ENCODE measurements at regions not wholly inside any gene's neighbourhood (a gene's known extent, or its start where the extent isn't known, plus 50 kb on each side); places are given as distances from the start of the nearest gene placed in this dataset.
A peak's percentile ranks its signal among the peaks of the same experiment; 100 is the strongest.

- intact Hi-C loops (cut with micrococcal nuclease): no loop called here
- DNase-seq: no peak
- CTCF ChIA-PET: no interaction called here
- ATAC-seq (ENCODE audit: low read depth): no peak
- peaks cover 24% of the 10 kb centered on the region for H3K4me1 Mint-ChIP-seq
- POLR2A ChIA-PET: no interaction called here
- peaks cover 2% of the 10 kb centered on the region for H3K27me3 Mint-ChIP-seq
- TF ChIP-seq CTCF (IDR thresholded peaks at IDR 0.05): no peak
- H3K27ac Mint-ChIP-seq: no peak overlapping the region
- H3K36me3 Mint-ChIP-seq (ENCODE audit: low read depth): no peaks in the 10 kb centered on the region
- no peaks in the 10 kb centered on the region for H3K9me3 Mint-ChIP-seq
- H3K4me3 Mint-ChIP-seq: no peak overlapping the region
Observed at GRCh38 chr2:111704246-111704645, 179.7 kb downstream of the ANAPC1 start.

DNA sequence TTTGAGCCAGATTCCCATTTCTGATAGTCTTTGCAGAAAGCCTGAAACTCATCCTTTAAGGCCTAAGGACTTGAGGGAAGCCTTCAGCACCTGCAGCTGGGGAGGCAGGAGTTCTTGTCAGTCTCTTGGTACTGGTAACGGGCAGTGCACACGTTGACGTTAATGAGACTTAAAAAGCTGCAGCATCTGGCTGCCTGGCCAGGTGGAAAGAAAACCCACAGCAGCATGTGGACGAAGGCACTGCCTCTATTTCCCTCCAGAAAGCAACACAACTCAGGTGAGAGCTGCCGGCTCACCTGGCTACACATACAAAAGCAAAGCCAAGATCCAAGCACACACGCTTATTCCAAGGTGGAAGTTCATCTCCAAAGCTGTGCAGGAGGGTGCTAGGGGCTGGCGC lies 178.8 kb downstream of the ANAPC1 start:
- CTCF ChIA-PET: no interaction called here
- POLR2A ChIA-PET: interaction anchor here (0.6 to 1.8 kb wide), 4 partner anchors 11 to 649 kb away, joined by 3 to 8 read pairs (median 4); no protein-coding TSS in a partner anchor
- H3K4me3 Mint-ChIP-seq: no peak overlapping the region
- DNase-seq (no peak), ATAC-seq (ENCODE audit: low read depth) (peak; percentile 43)
- intact Hi-C loops (cut with micrococcal nuclease): loop anchor here (1.0 to 5.0 kb wide), 2 partner anchors 483 to 548 kb away; no protein-coding TSS in a partner anchor
- no peaks in the 10 kb centered on the region for H3K9me3 Mint-ChIP-seq
- H3K4me1 Mint-ChIP-seq: peaks cover 24% of the 10 kb centered on the region
- TF ChIP-seq CTCF (IDR thresholded peaks at IDR 0.05): no peak
- H3K36me3 Mint-ChIP-seq (ENCODE audit: low read depth): no peaks in the 10 kb centered on the region
- peaks cover 2% of the 10 kb centered on the region for H3K27me3 Mint-ChIP-seq
- peak overlapping the region; percentile 81 for H3K27ac Mint-ChIP-seq

DNA sequence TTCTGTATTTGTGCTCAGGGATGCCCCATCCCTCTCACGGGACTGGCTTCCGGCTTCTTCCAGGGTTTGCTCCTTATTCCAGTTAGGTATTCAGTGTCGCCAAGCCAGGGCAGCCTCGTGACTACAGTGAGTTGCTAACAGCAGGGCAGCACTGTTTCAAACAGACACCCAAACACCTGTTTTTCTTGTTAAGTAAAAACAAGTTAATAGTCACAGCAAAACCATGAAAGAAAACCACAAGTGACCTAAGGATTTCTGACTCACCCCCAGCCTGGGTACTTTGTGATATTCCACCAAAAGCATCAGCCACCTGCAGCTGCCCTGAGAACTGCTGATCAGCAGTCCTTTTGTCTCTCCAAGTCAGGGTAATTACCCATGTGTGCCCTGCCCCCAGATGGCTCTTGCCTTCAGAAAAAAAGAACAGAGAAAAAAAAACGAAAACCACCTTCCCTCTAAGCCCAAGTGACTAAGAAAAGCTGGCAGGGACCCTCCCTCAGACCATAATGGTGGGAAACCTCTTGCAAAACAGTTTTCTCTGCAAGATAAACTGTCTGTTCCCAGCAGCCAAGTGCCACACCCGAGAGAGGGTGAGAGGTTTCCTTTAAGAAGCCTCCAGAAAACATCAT lies 178.2 kb downstream of the ANAPC1 start:
- Mint-ChIP-seq H3K27ac (peak overlapping the region; percentile 81), H3K4me3 (peak overlapping the region; percentile 20)
- intact Hi-C loops (cut with micrococcal nuclease): loop anchor here (1.0 to 5.0 kb wide), 2 partner anchors 484 to 549 kb away; no protein-coding TSS in a partner anchor

DNA sequence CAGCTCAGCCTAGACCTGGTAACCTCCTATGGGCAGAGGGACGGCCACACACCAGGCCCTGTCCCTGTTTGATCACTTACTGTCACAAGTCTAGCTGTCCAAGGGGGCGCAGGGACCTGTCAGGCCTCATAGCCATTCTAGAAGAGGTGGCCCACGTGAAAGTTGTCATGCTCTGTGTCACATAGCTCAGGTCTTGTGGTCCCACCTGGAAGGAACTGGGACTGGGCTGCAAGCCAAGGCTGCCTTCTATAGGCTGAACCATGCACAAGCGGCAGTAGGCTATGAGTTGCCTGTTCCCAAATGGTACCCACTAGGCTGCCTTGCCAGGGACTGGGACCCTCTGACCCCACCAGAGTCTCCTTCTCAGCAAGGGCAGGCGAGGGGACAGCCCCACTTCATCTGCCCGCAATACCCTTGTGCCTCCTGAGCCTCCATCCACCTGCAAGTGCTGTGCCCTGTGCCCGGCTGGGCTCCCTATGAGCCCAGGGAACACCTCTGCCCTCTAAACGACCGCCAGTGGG lies 177.5 kb downstream of the ANAPC1 start:
- ChIA-PET CTCF (no interaction called here), POLR2A (interaction anchor here (1.2 to 1.8 kb wide), 2 partner anchors 549 to 587 kb away, joined by 4 read pairs; no protein-coding TSS in a partner anchor)
- Mint-ChIP-seq H3K27me3 (peaks cover 2% of the 10 kb centered on the region), H3K4me3 (no peak overlapping the region), H3K36me3 (ENCODE audit: low read depth) (no peaks in the 10 kb centered on the region), H3K9me3 (no peaks in the 10 kb centered on the region), H3K27ac (no peak overlapping the region), H3K4me1 (peaks cover 24% of the 10 kb centered on the region)
- TF ChIP-seq CTCF (IDR thresholded peaks at IDR 0.05): no peak
- no peak for ATAC-seq (ENCODE audit: low read depth)
- DNase-seq: no peak
- intact Hi-C loops (cut with micrococcal nuclease): loop anchor here (5.0 kb wide), 1 partner anchor 484 kb away; no protein-coding TSS in a partner anchor

More for the DNA sequence above, 178.2 kb downstream of the ANAPC1 start:
- CTCF ChIA-PET: no interaction called here
- Mint-ChIP-seq H3K27me3 (peaks cover 2% of the 10 kb centered on the region), H3K4me1 (peaks cover 24% of the 10 kb centered on the region), H3K9me3 (no peaks in the 10 kb centered on the region), H3K36me3 (ENCODE audit: low read depth) (no peaks in the 10 kb centered on the region)
- no peak for TF ChIP-seq CTCF (IDR thresholded peaks at IDR 0.05)
- POLR2A ChIA-PET: interaction anchor here (0.6 to 1.8 kb wide), 4 partner anchors 11 to 649 kb away, joined by 3 to 8 read pairs (median 4); no protein-coding TSS in a partner anchor
- DNase-seq: no peak
- ATAC-seq (ENCODE audit: low read depth): peak; percentile 81

DNA sequence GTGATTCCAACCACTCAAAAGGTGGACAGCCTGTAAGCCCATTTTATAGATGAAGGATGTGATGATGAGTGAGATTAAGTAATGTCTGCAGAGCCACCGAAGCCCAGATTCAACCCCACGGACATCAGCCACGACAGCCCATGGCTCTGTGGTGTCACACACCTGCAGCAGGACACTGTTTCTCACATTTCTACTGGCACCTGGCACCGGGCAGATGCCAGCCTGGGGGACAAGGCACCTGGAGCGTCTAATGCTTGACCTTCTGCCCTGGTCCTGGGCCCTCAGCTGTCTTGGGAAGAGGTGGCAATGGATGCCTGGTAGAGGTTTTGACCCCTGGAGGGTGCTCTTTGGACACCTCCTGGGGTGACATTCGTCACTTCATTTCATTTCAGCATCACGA lies 176.3 kb downstream of the ANAPC1 start:
- ChIA-PET POLR2A (no interaction called here), CTCF (no interaction called here)
- Mint-ChIP-seq H3K27ac (no peak overlapping the region), H3K4me1 (peaks cover 16% of the 10 kb centered on the region), H3K9me3 (no peaks in the 10 kb centered on the region), H3K36me3 (ENCODE audit: low read depth) (no peaks in the 10 kb centered on the region), H3K27me3 (no peaks in the 10 kb centered on the region), H3K4me3 (no peak overlapping the region)
- TF ChIP-seq CTCF (IDR thresholded peaks at IDR 0.05): no peak
- DNase-seq (no peak), ATAC-seq (ENCODE audit: low read depth) (no peak)
- intact Hi-C loops (cut with micrococcal nuclease): loop anchor here (5.0 kb wide), 1 partner anchor 485 kb away; no protein-coding TSS in a partner anchor

Measured in activated B cell treated with CpG ODN at 0.5 μM for 24 hours (primary cell).